H54 (cell line): ENCODE measurements at regions not wholly inside any gene's neighbourhood (a gene's known extent, or its start where the extent isn't known, plus 50 kb on each side); places are given as distances from the start of the nearest gene placed in this dataset.
"Not testable (repeated sequence)": the region's sequence is repeated elsewhere in the genome, so short reads cannot be mapped to it uniquely, and the experiment has no call there.

Source experiments
- DNase-seq: peaks from one replicate; pipeline ENCODE4 v3.0.0; 2011; ENCODE audit warnings: low spot score, mixed read lengths; ENCODE audit not compliant: insufficient read length
- FAIRE-seq: peaks from 3 replicates; lab custom pipeline; 2011; peaks lifted over from hg19 to GRCh38; lab: Jason Lieb, UNC
- POLR2A ChIP-seq: IDR thresholded peaks from 2 replicates; pipeline ENCODE4 v1.6.1; 2011; ENCODE audit warnings: low read depth, mild to moderate bottlenecking, low read length

DNA sequence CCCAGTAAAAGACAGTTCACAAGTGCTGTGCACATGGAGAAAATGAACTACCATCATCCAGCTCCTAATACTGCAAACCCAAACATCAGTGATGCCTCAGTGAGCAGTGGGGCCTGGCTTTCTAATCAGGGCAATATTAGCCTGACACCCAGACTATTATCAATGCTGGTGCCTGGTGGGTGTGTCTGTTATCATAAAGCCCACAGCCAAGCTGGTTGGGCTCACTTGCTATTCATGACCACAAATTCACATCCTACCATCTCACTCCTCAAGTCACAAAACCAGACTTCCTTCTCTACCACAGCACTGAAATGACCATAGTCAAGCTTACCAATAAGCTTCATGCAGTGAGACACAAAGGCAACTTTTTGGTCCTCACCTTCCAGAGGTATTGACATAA, 180.8 kb upstream of the PLN start:
- DNase-seq, result no peak
- TF ChIP-seq POLR2A, result no peak
- no peak for FAIRE-seq

DNA sequence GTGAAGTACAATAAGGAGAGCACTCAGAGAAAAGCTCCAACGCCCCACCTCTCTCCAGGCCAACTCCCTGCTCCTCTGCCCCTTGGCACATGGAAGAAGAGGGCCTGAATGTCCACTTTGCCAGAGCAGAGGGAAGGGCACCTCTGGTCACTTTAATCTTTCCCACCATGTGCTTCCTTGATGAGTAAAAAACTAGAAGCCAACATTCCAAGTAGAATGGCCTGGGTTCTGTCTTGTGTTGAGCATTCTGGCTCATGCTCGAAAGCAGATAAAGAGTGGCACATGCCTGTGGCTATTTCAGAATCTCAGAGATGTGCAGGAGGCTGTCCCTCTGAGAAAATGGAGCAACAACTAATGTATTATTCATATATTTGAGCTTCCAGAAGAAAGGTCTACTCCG, 177.4 kb upstream of the PLN start:
- FAIRE-seq (no peak), DNase-seq (no peak)

DNA sequence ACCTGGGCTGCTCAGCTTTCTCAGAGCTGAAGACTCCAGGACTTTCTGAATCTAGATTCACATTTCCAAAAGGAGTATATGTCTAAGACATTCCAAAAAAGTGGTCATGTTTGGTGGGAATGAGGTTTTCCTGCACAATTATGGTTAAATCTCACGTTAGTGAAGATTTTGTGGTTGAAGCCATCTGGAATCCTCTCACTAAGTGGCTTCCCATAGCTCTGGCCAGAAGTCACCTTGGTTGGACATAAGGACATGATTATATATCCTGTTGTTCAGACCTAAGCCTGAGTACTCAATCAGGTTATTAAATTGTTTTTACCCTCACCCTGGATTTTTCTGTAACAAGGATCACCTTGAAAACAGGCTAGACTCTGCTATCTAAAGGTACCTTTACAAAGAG, 176.1 kb upstream of the PLN start:
- TF ChIP-seq POLR2A, result no peak
- DNase-seq, result no peak
- FAIRE-seq, result no peak

More for the DNA sequence above, 177.4 kb upstream of the PLN start:
- no peak for TF ChIP-seq POLR2A

DNA sequence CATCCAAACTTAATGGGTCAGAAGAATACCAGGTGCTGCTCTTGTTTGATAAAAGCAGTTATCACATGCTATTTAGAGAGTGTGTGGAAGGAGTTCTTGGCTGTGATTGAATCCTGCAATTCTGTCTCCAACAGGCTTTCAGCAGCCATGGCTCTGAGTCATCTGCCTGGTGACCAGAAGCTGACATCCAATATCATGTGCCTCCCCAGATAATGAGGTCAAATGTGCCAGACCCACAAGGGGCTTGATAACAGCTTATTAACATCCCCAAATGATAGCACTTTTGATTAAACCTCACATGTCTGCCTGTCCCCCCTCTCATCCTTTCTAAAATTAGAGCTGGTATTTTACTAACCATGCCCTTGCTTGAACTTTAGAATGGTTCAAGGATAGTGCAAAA, 175.7 kb upstream of the PLN start:
- FAIRE-seq (no peak), DNase-seq (no peak)
- no peak for TF ChIP-seq POLR2A

DNA sequence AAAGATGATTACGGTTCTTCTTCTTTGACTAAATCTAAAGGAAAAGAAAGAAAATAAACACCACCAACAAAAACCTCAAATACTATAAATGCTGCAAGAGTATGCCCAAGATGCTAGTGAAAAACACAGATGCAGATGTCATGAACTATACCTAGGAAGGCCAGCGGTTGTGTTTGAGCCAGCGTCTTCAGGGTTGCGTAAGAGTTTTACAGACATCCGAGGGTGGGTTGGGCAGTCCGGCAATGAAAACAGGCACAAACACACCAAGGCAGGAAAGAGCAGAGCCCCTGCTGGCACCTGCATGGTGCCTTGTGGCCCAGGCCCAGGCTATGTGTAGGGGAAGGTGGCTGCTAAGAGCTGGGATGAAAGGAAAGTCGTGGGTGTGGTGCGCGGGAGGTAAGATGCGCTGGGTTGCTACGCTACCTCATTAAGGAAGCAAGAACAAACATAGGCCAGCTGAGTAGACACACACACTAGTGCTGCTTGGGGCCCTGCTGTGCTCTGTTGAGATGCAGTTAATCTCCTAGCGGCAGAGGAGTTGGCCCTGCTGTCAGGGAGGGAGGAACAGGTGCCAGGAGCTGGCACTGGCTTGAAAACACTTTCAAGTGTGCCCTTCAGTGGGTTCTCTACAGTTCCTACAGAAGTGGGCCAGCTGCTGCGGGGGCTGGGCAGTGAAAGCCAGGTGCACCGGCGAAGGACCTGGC, 170.2 kb upstream of the PLN start:
- DNase-seq (no peak), FAIRE-seq (no peak)
- no peak for TF ChIP-seq POLR2A

DNA sequence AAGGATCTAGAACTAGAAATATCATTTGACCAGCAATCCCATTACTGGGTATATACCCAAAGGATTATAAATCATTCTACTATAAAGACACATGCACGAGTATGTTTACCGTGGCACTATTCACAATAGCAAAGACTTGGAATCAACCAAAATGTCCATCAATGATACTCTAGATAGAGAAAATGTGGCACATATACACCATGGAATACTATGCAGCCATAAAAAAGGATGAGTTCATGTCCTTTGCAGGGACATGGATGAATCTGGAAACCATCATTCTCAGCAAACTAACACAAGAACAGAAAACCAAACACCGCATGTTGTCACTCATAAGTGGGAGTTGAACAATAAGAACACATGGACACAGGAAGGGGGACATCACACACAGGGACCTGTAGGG, 167.5 kb upstream of the PLN start:
- not testable (repeated sequence) for FAIRE-seq

DNA sequence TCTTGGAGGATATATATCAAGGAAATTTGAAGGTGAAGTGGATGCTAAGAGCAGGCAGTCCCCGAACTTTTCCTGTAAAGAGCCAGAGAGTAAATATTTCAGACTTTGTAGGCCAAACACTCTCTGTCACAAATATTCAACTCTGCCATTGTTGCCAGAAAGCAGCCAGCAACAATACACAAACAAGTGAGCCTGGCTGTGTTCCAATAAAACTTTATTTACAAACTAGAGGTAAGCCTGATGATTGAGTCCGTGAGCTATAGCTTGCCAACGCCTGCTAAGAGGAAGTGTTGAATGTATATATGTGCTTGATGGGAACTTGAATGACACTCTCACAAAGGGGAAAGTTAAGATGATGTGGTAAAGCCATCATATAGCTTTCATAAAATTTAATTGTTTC, 166.0 kb upstream of the PLN start:
- no peak for DNase-seq
- no peak for FAIRE-seq
- no peak for TF ChIP-seq POLR2A

More for the DNA sequence above, 167.5 kb upstream of the PLN start:
- DNase-seq, result not testable (repeated sequence)

DNA sequence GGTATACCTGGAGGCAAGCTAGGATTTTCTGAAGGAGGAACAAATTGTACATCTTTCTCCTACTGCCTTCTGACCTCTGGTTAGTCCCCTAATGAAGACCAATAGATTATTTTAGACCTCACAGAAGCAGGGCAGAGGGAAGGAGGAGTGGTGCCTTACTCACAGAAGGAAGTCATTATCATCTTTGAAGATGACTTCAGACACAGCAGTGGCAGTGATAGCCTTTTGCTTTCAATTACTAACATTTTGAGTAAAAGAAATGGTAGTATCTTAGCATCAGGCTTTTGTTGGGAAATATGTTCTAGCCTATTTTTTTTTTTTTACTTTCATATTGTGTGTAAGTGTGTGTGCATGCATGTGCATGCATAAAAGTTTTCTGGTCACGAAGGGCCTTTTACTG, 164.2 kb upstream of the PLN start:
- FAIRE-seq (no peak), DNase-seq (no peak)
- TF ChIP-seq POLR2A, result no peak

DNA sequence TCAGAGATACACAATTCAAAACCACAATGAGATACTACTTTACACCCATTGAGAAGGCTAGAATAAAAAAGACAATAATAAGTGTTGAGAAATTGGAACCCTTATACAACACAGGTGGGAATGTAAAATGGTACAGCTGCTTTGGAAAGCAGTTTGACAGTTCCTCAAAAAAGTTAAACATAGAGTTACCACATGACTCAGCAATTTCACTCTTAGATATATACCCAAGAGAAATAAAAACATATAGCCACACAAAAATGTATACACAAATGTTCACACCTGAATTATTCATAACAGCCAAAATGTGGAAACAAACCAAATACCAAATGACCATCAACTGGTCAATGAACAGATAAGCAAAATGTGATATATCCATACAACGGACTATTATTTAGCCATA, 161.1 kb upstream of the PLN start:
- DNase-seq (no peak), FAIRE-seq (no peak)

DNA sequence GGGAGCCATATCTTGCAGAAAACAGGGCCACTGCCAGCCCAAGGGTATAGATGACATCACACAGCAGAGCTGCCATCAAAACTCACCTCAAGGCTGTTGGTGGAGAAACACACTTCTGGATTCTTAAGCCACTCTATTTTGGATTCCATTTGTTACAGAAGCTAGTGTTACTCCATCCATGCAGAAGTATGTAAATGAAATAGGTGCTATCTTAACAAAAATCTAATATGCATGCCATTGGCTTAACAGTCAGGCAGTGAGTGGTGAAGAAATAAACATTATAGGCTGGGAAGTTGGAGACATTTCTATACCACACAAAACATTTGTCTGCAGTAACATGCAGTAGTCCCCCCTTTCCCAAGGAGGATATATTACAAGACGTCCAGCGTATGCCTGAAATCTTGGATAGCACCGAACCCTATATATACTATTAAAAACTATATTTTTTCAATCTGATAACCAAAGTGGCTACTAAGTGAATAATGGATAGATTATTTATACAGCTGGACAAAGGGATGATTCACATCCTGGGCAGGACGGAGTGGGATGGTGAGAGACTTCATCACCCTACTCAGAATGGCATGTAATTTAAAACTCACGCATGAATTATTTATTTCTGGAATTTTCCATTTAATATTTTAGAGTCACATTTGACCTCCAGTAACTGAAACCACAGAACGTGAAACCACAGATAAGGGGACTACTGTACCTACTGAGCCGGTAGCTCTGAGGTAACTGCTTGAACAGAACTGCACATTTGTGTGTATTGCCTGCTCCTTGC, 160.0 kb upstream of the PLN start:
- DNase-seq, result no peak
- no peak for TF ChIP-seq POLR2A
- peak; percentile 81 for FAIRE-seq

More for the DNA sequence above, 161.1 kb upstream of the PLN start:
- no peak for TF ChIP-seq POLR2A

DNA sequence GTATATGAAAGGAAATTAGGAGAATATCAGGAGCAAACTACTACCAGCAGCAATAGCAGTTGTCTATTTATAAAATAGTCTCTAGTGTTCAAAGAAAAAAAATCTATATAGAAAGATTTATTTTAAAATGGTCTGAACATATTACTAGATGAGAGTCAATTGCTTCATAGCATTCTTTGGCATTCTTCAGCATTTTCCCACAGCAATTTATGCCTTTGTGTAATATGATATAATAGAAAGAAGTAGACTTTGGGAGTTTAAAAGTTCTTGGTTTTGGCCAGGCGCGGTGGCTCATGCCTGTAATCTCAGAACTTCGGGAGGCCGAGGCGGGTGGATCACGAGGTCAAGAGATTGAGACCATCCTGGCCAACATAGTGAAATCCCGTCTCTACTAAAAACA, 157.0 kb upstream of the PLN start:
- DNase-seq, result no peak
- no peak for TF ChIP-seq POLR2A
- FAIRE-seq, result no peak

DNA sequence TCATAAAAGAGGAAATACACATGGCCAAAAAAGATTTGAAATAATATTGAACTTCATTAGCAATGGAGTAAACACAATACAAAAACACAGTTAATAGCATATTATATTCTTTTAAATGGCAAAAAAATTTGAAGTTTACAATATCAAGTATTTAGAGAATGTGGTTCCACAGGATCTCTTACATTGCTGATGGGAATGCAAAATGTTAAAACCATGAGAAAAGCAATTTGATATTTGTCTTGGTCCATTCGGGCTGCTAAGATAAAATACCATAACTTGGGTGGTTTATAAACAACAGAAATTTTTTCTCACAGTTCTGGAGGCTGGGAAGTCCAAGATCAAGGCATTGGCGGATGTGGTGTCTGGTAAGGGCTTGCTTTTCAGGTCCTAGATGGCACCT, 154.0 kb upstream of the PLN start:
- no peak for TF ChIP-seq POLR2A
- FAIRE-seq, result no peak
- no peak for DNase-seq

DNA sequence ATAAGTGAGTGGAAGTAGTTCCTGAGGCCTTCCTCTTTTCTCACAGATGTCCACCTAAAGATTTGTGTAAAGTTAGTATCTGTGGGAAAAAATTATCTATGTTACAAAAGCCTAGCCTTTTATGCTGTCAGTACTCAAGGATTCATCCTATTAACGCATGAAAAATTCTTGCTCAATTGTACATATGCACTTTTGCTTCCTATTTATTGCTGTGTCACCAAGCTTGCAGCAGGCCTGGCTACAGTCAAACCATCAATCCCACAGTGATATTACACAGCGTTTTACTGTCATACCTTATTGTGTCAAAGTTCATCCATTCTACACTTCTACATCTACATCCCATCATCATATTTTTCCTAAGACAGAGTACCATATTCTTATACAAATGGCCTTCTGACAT, 151.1 kb upstream of the PLN start:
- no peak for TF ChIP-seq POLR2A
- FAIRE-seq (no peak), DNase-seq (no peak)

DNA sequence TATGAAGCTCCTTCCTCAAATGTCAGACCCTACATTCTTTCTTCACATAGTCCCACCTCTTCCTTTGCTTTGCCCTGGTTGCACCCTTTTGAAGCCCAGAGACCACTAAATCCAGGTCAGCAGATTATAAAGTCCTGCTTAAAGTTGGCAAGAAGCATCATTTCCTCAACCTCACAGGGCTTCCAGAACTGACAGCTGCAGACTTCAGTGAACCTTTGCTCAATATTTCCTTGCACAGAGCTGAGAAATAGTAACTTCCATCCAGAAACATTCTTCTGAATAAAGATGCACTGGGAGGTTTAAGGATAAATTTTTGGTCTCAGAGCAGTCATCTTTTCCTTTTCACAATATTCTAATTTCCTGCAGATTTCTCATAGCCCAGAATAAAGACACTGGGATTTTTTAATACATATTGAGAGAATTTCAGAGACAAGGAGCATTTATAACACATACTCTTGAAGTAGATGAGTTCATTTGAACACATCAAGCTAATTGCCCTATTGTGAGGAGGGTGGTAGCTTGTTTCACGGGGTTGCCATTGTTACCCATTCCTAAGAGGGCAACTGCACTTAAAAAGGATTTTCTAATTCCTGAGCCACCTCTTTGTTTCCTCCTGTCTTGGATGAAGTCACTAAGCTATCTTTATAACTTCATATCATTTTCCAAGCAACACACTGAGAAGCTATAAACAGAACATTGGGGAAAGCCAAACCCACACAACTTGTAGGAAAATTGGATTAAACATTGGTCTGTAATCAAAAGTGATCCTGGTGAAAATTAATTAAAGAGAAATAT, 150.2 kb upstream of the PLN start:
- DNase-seq (no peak), FAIRE-seq (no peak)
- TF ChIP-seq POLR2A, result no peak

DNA sequence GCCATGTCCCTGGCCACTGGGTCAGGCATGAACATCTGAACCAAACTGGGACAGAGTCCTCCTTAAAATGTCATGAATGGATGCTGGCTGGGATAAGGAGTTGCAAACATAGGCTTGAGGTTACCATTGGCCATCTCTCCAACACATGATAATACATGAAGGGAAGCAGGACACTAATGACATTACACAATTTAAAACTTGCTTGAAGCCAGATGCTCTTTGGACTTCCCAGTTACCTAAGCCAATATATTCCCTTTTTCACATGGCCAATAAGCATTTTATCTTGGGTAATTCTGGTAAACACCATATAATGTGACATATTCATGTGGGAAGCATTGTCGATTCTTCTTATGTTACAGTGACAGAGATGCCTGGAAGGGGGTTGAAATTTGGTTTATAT, 148.0 kb upstream of the PLN start:
- FAIRE-seq, result no peak
- DNase-seq, result no peak
- TF ChIP-seq POLR2A, result no peak
